PC-3 (cell line): ENCODE measurements at regions not wholly inside any gene's neighbourhood (a gene's known extent, or its start where the extent isn't known, plus 50 kb on each side); places are given as distances from the start of the nearest gene placed in this dataset.

Source experiments
- ATAC-seq: fragments of 200-7000 bp; cut with Tn5 transposase; 2 replicates; pipeline ENCODE4 v1.9.1; 2020; ENCODE audit warnings: mild to moderate bottlenecking, moderate library complexity
- BruUV-seq: library from RNA; stranded (reverse); fragments of 400-500 nt; replicated peaks from 2 replicates; lab custom pipeline; 2021; lab: Mats Ljungman, UMichigan
- CTCF ChIA-PET: fragments of 300-600 bp; sonication (Branson Sonifier 250); formaldehyde crosslinking; loops from one replicate; lab custom pipeline; 2022; ENCODE audit warnings: antibody characterized with exemption; lab: Charles Lee
- POLR2A ChIA-PET: fragments of 300-600 bp; sonication (Branson Sonifier 250); formaldehyde crosslinking; loops from one replicate; lab custom pipeline; 2022; ENCODE audit warnings: antibody characterized with exemption; ENCODE audit not compliant: unreplicated experiment; lab: Charles Lee
- DNase-seq: peaks from one replicate; pipeline ENCODE4 v3.0.0-alpha.2; 2015
- H2AFZ ChIP-seq: fragments of 300-600 bp; sonication (generic); 2 replicates; pipeline ENCODE4 v1.6.0; 2016; ENCODE audit warnings: antibody characterized with exemption, low read length
- H3F3A ChIP-seq: fragments of 300-600 bp; sonication (generic); one replicate; pipeline ENCODE4 v1.6.0; 2017; ENCODE audit warnings: antibody characterized with exemption, low read length, control low read depth, mild to moderate bottlenecking; ENCODE audit not compliant: unreplicated experiment
- H3K27ac ChIP-seq: fragments of 300-600 bp; sonication (generic); 2 replicates; pipeline ENCODE4 v1.5.1; 2016; ENCODE audit warnings: mild to moderate bottlenecking, low read length
- H3K27me3 ChIP-seq: fragments of 300-600 bp; sonication (generic); 2 replicates; pipeline ENCODE4 v1.6.1; 2016; ENCODE audit warnings: low read length, mixed read lengths
- H3K36me3 ChIP-seq: fragments of 300-600 bp; sonication (generic); 2 replicates; pipeline ENCODE4 v1.6.1; 2016; ENCODE audit warnings: low read depth, mixed run types, low read length, mixed read lengths
- H3K4me1 ChIP-seq: fragments of 300-600 bp; sonication (generic); 2 replicates; pipeline ENCODE4 v1.5.1; 2016; ENCODE audit warnings: low read length; ENCODE audit not compliant: insufficient read depth
- H3K4me2 ChIP-seq: fragments of 300-600 bp; sonication (generic); 2 replicates; pipeline ENCODE4 v1.6.0; 2016; ENCODE audit warnings: low read length
- H3K4me3 ChIP-seq: fragments of 300-600 bp; sonication (generic); 2 replicates; pipeline ENCODE4 v1.5.1; 2016; ENCODE audit warnings: mild to moderate bottlenecking, low read length, mixed read lengths
- H3K79me2 ChIP-seq: fragments of 300-600 bp; sonication (generic); 2 replicates; pipeline ENCODE4 v1.6.1; 2017; ENCODE audit warnings: low read length, mixed read lengths
- H3K9ac ChIP-seq: fragments of 300-600 bp; sonication (generic); 2 replicates; pipeline ENCODE4 v1.6.0; 2016; ENCODE audit warnings: mild to moderate bottlenecking, low read length
- H3K9me2 ChIP-seq: fragments of 300-600 bp; sonication (generic); replicated peaks from 2 replicates; pipeline ENCODE4 v1.6.1; 2016; ENCODE audit warnings: mixed run types, low read length, mixed read lengths
- H3K9me3 ChIP-seq: fragments of 300-600 bp; sonication (generic); 2 replicates; pipeline ENCODE4 v1.6.1; 2016; ENCODE audit warnings: low read length, mixed read lengths
- H4K20me1 ChIP-seq: fragments of 300-600 bp; sonication (generic); 2 replicates; pipeline ENCODE4 v1.6.1; 2016; ENCODE audit warnings: low read length, mixed read lengths
- EZH2 ChIP-seq: fragments of 300-600 bp; sonication (generic); IDR thresholded peaks from one replicate; pipeline ENCODE4 v1.6.1; 2017; ENCODE audit warnings: antibody characterized with exemption, mild to moderate bottlenecking, low read length; ENCODE audit not compliant: unreplicated experiment
- EZH2phosphoT487 ChIP-seq: fragments of 300-600 bp; sonication (generic); IDR thresholded peaks from 2 replicates; pipeline ENCODE4 v1.6.1; 2018; ENCODE audit warnings: mild to moderate bottlenecking, antibody characterized with exemption, low read length, borderline replicate concordance
- intact Hi-C: fragments of 100-400 bp; cut with micrococcal nuclease; formaldehyde crosslinking; loops from 2 replicates; pipeline ENCODE4 v1.9.0; 2023
- TF ChIP-seq, protein P1 (sequence below): fragments of 300-600 bp; sonication (generic); conservative IDR thresholded peaks from 2 replicates; pipeline ENCODE4 v1.5.1; 2017; ENCODE audit warnings: antibody characterized with exemption, low read depth, mild to moderate bottlenecking, low read length

DNA sequence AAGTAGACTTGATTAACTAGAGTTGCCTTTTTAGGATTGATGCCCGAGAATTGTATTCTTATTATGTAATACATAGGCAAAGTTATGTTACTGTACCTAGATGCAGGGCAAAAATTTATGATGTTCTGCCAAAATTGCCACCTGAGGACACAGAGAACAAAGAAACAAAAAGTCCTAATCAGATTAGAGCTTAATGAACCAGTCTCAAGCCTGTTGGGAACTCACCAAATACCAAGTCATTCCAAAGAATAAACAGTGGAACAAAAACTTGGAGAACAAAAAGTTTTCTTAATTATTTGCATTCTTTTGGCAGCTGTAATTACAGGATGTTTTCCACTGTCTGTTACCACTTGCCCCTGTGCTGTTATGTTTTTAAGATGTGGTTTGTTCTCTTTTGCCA lies 154.7 kb upstream of the SGK1 start:
- POLR2A ChIA-PET = no interaction called here
- no peak overlapping the region for H3K4me3 ChIP-seq
- ATAC-seq (no peak), DNase-seq (no peak)
- no peaks in the 10 kb centered on the region for H3F3A ChIP-seq
- TF ChIP-seq, protein P1, sequence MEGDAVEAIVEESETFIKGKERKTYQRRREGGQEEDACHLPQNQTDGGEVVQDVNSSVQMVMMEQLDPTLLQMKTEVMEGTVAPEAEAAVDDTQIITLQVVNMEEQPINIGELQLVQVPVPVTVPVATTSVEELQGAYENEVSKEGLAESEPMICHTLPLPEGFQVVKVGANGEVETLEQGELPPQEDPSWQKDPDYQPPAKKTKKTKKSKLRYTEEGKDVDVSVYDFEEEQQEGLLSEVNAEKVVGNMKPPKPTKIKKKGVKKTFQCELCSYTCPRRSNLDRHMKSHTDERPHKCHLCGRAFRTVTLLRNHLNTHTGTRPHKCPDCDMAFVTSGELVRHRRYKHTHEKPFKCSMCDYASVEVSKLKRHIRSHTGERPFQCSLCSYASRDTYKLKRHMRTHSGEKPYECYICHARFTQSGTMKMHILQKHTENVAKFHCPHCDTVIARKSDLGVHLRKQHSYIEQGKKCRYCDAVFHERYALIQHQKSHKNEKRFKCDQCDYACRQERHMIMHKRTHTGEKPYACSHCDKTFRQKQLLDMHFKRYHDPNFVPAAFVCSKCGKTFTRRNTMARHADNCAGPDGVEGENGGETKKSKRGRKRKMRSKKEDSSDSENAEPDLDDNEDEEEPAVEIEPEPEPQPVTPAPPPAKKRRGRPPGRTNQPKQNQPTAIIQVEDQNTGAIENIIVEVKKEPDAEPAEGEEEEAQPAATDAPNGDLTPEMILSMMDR = no peak
- TF ChIP-seq EZH2phosphoT487 = no peak
- TF ChIP-seq EZH2 = no peak
- peaks cover 3% of the 10 kb centered on the region for H3K4me1 ChIP-seq
- H3K36me3 ChIP-seq = no peaks in the 10 kb centered on the region
- no peak overlapping the region for H3K4me2 ChIP-seq
- H4K20me1 ChIP-seq = no peaks in the 10 kb centered on the region
- no peak overlapping the region for H2AFZ ChIP-seq
- H3K27me3 ChIP-seq = no peaks in the 10 kb centered on the region
- no peak overlapping the region for H3K27ac ChIP-seq
- H3K79me2 ChIP-seq = no peaks in the 10 kb centered on the region
- CTCF ChIA-PET = no interaction called here
- no peak overlapping the region for H3K9ac ChIP-seq
- BruUV-seq = no TSS peak
- no peaks in the 10 kb centered on the region for H3K9me2 ChIP-seq
- H3K9me3 ChIP-seq = no peaks in the 10 kb centered on the region
- intact Hi-C loops = no loop called here

DNA sequence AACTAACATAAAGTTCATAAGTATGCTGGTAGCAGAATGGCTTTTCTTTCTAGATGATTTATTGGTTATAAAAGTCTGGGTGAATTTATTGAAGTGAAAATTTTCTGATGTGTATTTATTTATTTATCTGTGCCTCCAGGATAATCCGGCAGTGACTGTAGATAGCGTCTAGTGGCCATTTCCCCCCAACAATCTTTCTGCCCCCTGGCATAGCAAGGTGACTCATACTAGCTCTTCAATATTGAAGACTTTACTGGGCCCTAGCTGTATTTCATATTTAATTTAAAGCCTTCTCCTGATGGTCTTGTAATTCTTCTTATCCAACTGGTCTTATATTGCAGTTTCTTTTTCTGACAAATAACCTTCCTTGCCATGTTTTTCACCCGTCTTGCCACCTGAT lies 154.1 kb upstream of the SGK1 start:
- ChIA-PET POLR2A (no interaction called here), CTCF (no interaction called here)
- Histone ChIP-seq H3K9me3 (no peaks in the 10 kb centered on the region), H3K4me1 (peaks cover 8% of the 10 kb centered on the region), H3K27ac (no peak overlapping the region), H3K79me2 (no peaks in the 10 kb centered on the region), H3K27me3 (no peaks in the 10 kb centered on the region), H3F3A (no peaks in the 10 kb centered on the region), H4K20me1 (no peaks in the 10 kb centered on the region), H3K4me3 (no peak overlapping the region), H3K9me2 (no peaks in the 10 kb centered on the region), H3K9ac (no peak overlapping the region), H3K4me2 (no peak overlapping the region), H3K36me3 (no peaks in the 10 kb centered on the region), H2AFZ (no peak overlapping the region)
- TF ChIP-seq EZH2phosphoT487 = no peak
- TF ChIP-seq EZH2 = no peak
- TF ChIP-seq, protein P1 = no peak
- ATAC-seq = no peak
- DNase-seq = no peak
- intact Hi-C loops = no loop called here
- no TSS peak for BruUV-seq

DNA sequence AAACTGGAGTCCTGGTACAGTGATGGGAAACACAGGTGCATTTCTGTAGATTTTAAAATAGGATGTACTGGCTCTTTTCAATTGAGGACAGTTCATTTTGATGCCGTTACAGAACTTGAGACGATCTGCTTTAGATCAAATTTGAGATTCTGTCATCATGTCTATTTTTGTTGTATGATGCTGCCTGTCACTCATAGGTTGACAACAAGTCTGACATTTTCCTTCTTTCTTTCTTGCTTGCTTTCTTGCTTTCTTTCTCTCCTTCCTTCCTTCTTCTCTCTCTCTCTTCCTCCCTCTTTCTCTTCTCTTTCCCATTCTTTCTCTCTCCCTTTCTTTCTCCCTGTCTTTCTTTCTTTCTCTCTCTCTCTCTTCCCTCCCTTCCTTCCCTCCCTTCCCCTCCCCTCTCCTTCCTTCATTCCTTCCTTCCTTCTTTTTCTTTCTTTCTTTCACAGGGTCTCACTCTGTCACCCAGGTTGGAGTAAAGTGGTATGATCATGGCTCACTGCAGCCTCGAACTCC lies 152.6 kb upstream of the SGK1 start:
- CTCF ChIA-PET = no interaction called here
- no peak overlapping the region for H3K9ac ChIP-seq
- TF ChIP-seq EZH2 (no peak), EZH2phosphoT487 (no peak)
- TF ChIP-seq, protein P1 = no peak

More for the DNA sequence above, 152.6 kb upstream of the SGK1 start:
- no peak for DNase-seq
- no peak overlapping the region for H2AFZ ChIP-seq
- H3K4me2 ChIP-seq = no peak overlapping the region
- no peak overlapping the region for H3K4me3 ChIP-seq
- BruUV-seq = no TSS peak
- H3K4me1 ChIP-seq = peaks cover 16% of the 10 kb centered on the region
- intact Hi-C loops = no loop called here
- no peaks in the 10 kb centered on the region for H3K27me3 ChIP-seq
- no peak overlapping the region for H3K27ac ChIP-seq
- no peaks in the 10 kb centered on the region for H3K9me2 ChIP-seq
- no peaks in the 10 kb centered on the region for H3K36me3 ChIP-seq
- H3K79me2 ChIP-seq = no peaks in the 10 kb centered on the region
- no peaks in the 10 kb centered on the region for H3K9me3 ChIP-seq
- no peaks in the 10 kb centered on the region for H3F3A ChIP-seq
- no peak for ATAC-seq
- no peaks in the 10 kb centered on the region for H4K20me1 ChIP-seq
- POLR2A ChIA-PET = no interaction called here
